NCI-H82 (cell line): ENCODE measurements at regions not wholly inside any gene's neighbourhood (a gene's known extent, or its start where the extent isn't known, plus 50 kb on each side); places are given as distances from the start of the nearest gene placed in this dataset.
"Not testable (repeated sequence)": the region's sequence is repeated elsewhere in the genome, so short reads cannot be mapped to it uniquely, and the experiment has no call there.

Experiments used
- DNase-seq: peaks from one replicate; lab custom pipeline; 2025; lab: John Stamatoyannopoulos, UW

GRCh38 chr2:194102546-194102945 is 1554.5 kb upstream of the SLC39A10 start:
- no peak for DNase-seq

DNA sequence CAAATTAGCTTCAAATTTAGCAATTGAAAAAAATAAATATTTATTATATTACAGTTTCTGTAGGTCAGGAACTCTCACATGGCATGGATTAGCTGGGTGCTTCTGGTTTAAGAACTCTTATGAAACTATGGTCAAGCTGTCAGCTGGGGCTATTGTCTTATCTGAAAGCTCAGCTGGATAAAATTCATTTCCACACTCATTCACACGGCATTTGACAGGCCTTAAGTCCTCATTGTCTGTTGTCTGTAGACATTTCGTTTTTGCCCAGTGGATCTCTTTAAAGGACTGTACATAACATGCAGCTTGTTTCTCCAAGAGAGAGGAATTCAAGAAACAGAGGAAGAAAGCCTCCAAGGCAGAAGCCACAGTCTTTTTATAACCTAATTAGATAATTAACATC is 1556.8 kb upstream of the SLC39A10 start:
- DNase-seq = no peak

DNA sequence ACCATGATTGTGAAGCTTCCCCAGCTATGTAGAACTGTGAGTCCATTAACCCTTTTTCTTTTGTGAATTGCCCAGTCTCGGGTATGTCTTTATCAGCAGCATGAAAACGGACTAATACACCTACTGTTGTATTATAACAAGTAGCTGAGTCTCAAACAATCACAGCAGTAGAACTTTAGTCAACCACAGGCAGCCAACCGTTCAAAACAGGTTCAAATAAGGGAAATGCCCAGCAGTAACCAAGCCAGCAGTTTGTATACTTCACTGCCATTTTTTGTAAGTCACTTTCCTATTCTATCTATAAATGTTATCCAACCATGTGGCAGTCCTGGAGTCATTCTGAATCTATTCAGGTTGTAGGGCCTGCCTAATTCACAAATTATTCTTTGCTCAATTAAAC is 1560.6 kb upstream of the SLC39A10 start:
- DNase-seq = no peak

DNA sequence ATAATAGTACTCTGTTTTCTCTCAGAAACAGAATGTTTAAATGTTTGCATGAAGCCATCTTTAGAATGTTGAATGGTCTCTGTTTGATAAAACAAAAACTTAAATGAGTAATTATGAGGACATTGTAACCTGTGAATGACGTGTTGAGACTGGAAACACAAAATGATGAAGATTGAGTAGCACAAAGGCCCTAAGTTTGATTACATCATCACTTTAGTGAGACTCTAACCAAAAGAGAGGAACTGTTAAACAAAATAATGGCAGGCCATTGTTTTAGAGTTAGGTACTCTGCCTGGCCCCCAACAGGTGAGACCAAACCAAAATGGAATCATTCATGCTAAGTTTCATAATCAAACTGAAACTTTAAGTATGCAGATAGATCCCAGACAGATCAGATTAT is 1561.7 kb upstream of the SLC39A10 start:
- no peak for DNase-seq

DNA sequence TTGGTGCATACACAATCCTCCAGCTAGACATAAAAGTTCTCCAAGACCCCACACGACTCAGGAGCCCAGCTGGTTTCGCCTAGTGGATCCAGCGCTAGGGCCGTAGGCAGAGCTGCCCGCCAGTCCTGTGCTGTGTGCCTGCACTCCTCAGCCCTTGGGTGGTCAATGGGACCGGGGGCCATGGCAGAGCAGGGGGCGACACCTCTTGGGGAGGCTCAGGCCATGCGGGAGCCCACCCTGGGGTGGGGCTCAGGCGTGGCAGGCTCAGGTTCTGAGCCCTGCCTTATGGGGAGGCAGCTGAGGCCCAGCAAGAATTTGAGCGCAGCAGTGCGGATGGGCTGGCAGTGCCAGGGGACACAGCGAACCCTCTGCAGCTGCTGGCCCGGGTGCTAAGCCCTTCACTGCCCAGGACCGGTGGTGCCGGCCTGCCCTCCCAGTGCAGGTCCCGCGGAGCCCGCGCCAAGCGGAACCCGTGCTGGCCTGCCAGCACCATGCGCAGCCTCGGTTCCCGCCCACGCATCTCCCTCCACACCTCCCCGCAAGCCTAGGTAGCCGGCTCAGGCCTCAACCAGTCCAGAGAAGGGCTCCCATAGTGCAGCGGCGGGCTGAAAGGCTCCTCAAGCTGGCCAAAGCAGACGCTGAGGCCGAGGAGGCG is 1566.6 kb upstream of the SLC39A10 start:
- no peak for DNase-seq

DNA sequence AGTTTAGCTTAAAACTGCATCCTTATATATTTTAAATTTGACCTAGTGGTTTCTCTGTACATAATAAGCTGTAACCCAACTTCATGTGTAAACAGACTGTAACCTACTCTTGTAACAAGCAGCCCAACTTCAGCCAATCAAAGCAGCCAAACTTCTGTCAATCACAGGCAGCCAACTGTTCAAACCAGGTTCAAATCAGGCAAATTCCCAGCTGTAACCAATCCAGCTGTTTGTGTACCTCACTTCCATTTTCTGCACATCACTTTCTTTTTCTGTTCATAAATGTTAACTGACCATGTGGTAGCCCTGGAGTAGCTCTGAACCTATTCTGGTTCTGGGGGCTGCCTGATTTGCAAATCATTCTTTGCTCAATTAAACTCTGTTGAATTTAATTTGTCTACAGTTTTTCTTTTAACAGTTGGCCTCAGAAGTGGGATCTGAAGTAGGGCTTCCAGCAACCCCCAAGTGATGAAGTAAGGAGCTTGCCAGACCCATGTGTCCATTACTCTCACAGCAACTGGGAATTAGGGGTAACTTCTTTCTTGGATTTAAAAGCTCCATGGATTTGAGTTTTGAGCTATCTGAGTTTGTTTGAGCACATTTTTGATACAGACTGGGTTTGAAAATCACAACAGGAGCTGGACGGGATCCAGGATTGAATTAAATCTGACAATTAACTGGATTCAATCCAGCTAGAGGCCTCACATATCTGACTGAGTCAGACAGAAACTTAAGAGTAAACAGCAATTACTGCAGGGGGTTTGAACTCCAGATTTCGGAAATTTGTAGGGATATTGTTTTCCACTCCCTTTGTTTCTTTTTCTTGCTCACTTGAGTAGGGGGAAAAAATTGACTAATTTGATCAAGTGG is 1569.7 kb upstream of the SLC39A10 start:
- peak; percentile 34 for DNase-seq

- DNase-seq = no peak
Observed at GRCh38 chr2:194086129-194086528, 1570.9 kb upstream of the SLC39A10 start.

- DNase-seq = no peak
Observed at GRCh38 chr2:194079989-194080388, 1577.0 kb upstream of the SLC39A10 start.

GRCh38 chr2:194077366-194077765 is 1579.7 kb upstream of the SLC39A10 start:
- DNase-seq = no peak

GRCh38 chr2:194062401-194062800 is 1594.6 kb upstream of the SLC39A10 start:
- DNase-seq = no peak

DNA sequence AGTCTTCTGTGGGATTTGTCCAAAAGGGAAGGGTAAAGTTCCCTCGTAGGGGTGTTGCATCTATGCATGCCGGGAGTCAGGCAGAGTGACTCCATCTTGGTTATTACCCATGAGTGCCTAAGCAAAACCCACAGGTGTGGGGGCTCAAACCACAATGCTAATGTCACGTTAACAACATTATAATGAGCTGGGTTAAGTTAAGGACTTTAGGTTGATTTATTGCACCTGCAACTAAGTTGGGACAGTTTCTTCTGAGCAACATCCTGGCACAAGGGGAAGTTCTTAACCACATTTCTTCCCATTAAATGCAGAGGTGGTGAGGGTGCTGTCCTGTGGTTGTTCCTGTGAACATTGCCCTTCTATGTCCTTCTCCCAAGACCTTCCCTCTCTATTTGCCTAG is 1596.8 kb upstream of the SLC39A10 start:
- no peak for DNase-seq

- no peak for DNase-seq
Observed at GRCh38 chr2:194054313-194054712, 1602.7 kb upstream of the SLC39A10 start.

- no peak for DNase-seq
Observed at GRCh38 chr2:194044321-194044720, 1612.7 kb upstream of the SLC39A10 start.

DNA sequence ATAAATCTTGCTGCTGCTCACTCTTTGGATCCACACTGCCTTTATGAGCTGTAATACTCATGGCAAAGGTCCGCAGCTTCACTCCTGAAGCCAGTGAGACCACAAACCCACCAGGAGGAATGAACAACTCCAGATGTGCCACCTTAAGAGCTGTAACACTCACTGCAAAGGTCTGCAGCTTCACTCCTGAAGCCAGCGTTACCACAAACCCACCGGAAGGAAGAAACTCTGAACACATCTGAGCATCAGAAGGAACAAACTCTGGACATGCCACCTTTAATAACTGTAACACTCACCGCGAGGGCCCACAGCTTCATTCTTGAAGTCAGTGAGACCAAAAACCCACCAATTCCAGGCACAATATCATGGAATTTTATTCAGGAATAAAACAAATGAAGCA is 1635.9 kb upstream of the SLC39A10 start:
- not testable (repeated sequence) for DNase-seq

DNA sequence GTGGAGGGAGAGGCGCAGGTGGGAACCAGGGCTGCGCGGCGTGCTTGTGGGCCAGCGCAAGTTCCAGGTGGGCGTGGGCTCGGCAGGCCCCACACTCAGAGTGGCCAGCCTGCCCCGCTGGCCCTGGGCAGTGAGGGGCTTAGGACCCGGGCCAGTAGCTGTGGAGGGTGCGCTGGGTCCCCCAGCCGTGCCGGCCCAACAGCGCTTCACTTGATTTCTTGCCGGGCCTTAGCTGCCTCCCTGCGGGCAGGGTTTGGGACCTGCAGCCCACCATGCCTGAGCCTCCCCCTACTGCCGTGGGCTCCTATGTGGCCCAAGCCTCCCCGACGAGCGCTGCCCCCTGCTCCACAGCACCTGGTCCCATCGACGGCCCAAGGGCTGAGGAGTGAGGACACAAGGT is 1636.9 kb upstream of the SLC39A10 start:
- DNase-seq = no peak

- DNase-seq = no peak
Observed at GRCh38 chr2:194015751-194016150, 1641.3 kb upstream of the SLC39A10 start.

DNA sequence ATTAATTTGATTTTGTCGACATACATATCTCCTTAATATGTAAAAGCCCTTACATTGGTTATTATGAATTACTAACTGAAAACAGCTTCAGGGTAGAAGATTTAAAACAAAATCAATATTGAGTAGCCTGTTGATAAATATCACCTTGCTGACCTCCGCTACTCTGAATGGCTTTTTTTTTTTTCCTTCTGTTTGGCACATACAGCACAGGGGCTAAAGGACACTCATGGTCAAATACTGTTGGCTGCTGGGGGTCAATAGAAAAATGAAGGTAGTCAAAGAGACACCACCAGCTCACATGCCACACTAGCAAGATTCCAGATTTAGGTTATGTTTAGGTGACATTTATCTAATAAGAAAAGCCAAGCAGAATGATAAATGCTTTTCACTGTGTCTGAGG is 1642.4 kb upstream of the SLC39A10 start:
- no peak for DNase-seq

DNA sequence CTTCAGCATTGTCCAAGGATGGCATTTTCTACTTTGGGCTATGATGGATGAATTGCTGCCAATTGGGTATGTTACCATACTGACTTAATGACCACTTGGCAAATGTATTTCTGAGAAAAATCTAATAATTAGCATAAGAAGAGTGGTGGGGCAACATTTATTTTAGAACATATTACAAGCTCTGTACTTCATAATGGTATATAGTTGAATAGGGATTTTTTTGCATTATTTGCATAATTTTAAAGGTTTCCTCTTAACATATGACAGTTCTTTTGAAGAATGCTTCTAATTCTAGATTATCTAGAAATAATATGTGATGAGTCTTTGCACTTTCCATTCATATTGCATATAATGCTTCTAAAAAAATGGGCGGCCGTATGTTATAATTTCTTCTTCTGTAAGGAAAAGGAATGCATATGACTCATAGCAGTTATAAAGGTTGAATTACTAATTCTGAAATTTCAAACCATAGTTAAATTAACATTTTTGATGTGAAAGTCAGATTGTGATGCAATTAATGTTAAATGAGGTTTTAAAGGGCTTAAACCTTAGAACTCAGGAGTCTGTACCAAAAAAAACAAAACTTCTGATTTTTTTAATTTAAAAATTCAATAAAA is 1652.3 kb upstream of the SLC39A10 start:
- no peak for DNase-seq

GRCh38 chr2:194003911-194004310 is 1653.1 kb upstream of the SLC39A10 start:
- DNase-seq = no peak

GRCh38 chr2:194002699-194003368 is 1654.2 kb upstream of the SLC39A10 start:
- DNase-seq = no peak

GRCh38 chr2:193990868-193991267 is 1666.2 kb upstream of the SLC39A10 start:
- no peak for DNase-seq

GRCh38 chr2:193989645-193990044 is 1667.4 kb upstream of the SLC39A10 start:
- DNase-seq = no peak

- DNase-seq = no peak
Observed at GRCh38 chr2:193988784-193989183, 1668.2 kb upstream of the SLC39A10 start.
